HCT116 (cell line): ENCODE measurements at regions not wholly inside any gene's neighbourhood (a gene's known extent, or its start where the extent isn't known, plus 50 kb on each side); places are given as distances from the start of the nearest gene placed in this dataset.

Source experiments
- ATAC-seq: fragments of 200-7000 bp; cut with Tn5 transposase; 2 replicates; pipeline ENCODE4 v1.9.1; 2020; ENCODE audit warnings: mild to moderate bottlenecking, moderate library complexity
- BruUV-seq: library from RNA; stranded (reverse); fragments of 400-500 nt; replicated peaks from 2 replicates; lab custom pipeline; 2021; lab: Mats Ljungman, UMichigan
- CTCF ChIA-PET: fragments of 300-600 bp; sonication (Branson Sonifier 250); formaldehyde crosslinking; loops from one replicate; lab custom pipeline; 2021; ENCODE audit warnings: antibody characterized with exemption; lab: Charles Lee
- POLR2A ChIA-PET: fragments of 300-600, 350-600 bp; sonication (Branson Sonifier 250); formaldehyde crosslinking; loops from one replicate; lab custom pipeline; 2021; ENCODE audit warnings: antibody characterized with exemption; lab: Charles Lee
- RAD21 ChIA-PET, 2 experiments: fragments of 300-600 bp; sonication (Branson Sonifier 250); formaldehyde crosslinking; loops; one replicate each; lab custom pipeline; 2023; ENCODE audit warnings: low total read pairs in 2 of 2; ENCODE audit not compliant: uncharacterized antibody in 2 of 2, unreplicated experiment in 2 of 2, low non-redundant PET in 1 of 2; lab: Charles Lee
- DNase-seq: peaks from one replicate; pipeline ENCODE4 v3.0.0-alpha.2; 2010; ENCODE audit warnings: low read depth, low spot score
- H2AFZ ChIP-seq: fragments of 200-600 bp; shearing (Covaris generic), sonication (generic); 2 replicates; pipeline ENCODE4 v1.6.1; 2017; ENCODE audit warnings: low read depth, mixed run types, mixed read lengths, antibody characterized with exemption, low read length; ENCODE audit not compliant: poor library complexity, severe bottlenecking
- H3K27ac ChIP-seq: 2 replicates; pipeline ENCODE4 v1.5.1; 2012; ENCODE audit warnings: low read depth, low read length
- H3K27me3 ChIP-seq: fragments of 200-600 bp; sonication (generic); 2 replicates; pipeline ENCODE4 v1.6.1; 2016; ENCODE audit warnings: mixed run types, low read length, mixed read lengths; ENCODE audit not compliant: insufficient read depth
- H3K36me3 ChIP-seq, 2 experiments: fragments of 200-500 bp in 1 of 2; fragments of 200-600 bp in 1 of 2; sonication (Bioruptor generic) in 1 of 2; sonication (generic) in 1 of 2; 2 replicates each; pipeline versions ENCODE4 v1.5.1 to v1.6.1; 2014 to 2016; ENCODE audit warnings: low read length in 2 of 2, inconsistent platforms in 1 of 2, mixed read lengths in 1 of 2, mixed run types in 1 of 2; ENCODE audit not compliant: insufficient read depth in 2 of 2, control insufficient read depth in 1 of 2
- H3K4me1 ChIP-seq, 2 experiments: fragments of 200-600 bp in 1 of 2; sonication (generic) in 1 of 2; 2 replicates each; pipeline versions ENCODE4 v1.5.1 to v1.6.1; 2012 to 2017; ENCODE audit warnings: low read length in 2 of 2, inconsistent platforms in 1 of 2, mild to moderate bottlenecking in 1 of 2, mixed read lengths in 1 of 2, mixed run types in 1 of 2, moderate library complexity in 1 of 2; ENCODE audit not compliant: insufficient read depth in 2 of 2, control insufficient read depth in 1 of 2
- H3K4me2 ChIP-seq: fragments of 200-600 bp; sonication (generic); 2 replicates; pipeline ENCODE4 v1.6.1; 2017; ENCODE audit warnings: mixed run types, low read length, mixed read lengths
- H3K4me3 ChIP-seq, 2 experiments: fragments of 200-600 bp in 1 of 2; sonication (generic) in 1 of 2; replicated peaks in 1 of 2; 2 replicates each; pipeline ENCODE4 v1.5.1; 2011 to 2016; ENCODE audit warnings: low read length in 2 of 2, control low read depth in 1 of 2, low read depth in 1 of 2, mild to moderate bottlenecking in 1 of 2, mixed read lengths in 1 of 2, mixed run types in 1 of 2
- H3K79me2 ChIP-seq: fragments of 200-600 bp; sonication (generic); 2 replicates; pipeline ENCODE4 v1.6.1; 2017; ENCODE audit warnings: mild to moderate bottlenecking, mixed run types, low read length, moderate library complexity, mixed read lengths; ENCODE audit not compliant: insufficient read depth
- H3K9ac ChIP-seq: fragments of 200-600 bp; sonication (generic); 2 replicates; pipeline ENCODE4 v1.6.1; 2016; ENCODE audit warnings: low read length, mixed read lengths
- H3K9me2 ChIP-seq: fragments of 200-600 bp; sonication (generic), shearing (Covaris generic); 2 replicates; pipeline ENCODE4 v1.6.1; 2017; ENCODE audit warnings: mixed run types, mild to moderate bottlenecking, moderate library complexity; ENCODE audit not compliant: insufficient read depth
- H3K9me3 ChIP-seq, 2 experiments: fragments of 200-500 bp in 1 of 2; fragments of 200-600 bp in 1 of 2; sonication (Bioruptor generic) in 1 of 2; sonication (generic) in 1 of 2; 2 replicates each; pipeline ENCODE4 v1.6.1; 2014 to 2017; ENCODE audit warnings: low read length in 2 of 2, mixed read lengths in 2 of 2, inconsistent platforms in 1 of 2, low read depth in 1 of 2, mild to moderate bottlenecking in 1 of 2, mixed run types in 1 of 2, moderate library complexity in 1 of 2; ENCODE audit not compliant: control insufficient read depth in 1 of 2, insufficient read depth in 1 of 2
- H4K20me1 ChIP-seq: fragments of 200-600 bp; sonication (generic), shearing (Covaris generic); 2 replicates; pipeline ENCODE4 v1.6.1; 2017; ENCODE audit warnings: mixed run types, mild to moderate bottlenecking, moderate library complexity; ENCODE audit not compliant: insufficient read depth
- CBX3 ChIP-seq: IDR thresholded peaks from 2 replicates; pipeline ENCODE4 v1.6.1; 2012; ENCODE audit warnings: low read depth
- EZH2 ChIP-seq: fragments of 200-600 bp; sonication (generic); IDR thresholded peaks from 2 replicates; pipeline ENCODE4 v1.6.1; 2017; ENCODE audit warnings: antibody characterized with exemption, mixed run types
- EZH2phosphoT487 ChIP-seq: fragments of 200-600 bp; IDR thresholded peaks from 2 replicates; pipeline ENCODE4 v1.6.1; 2018; ENCODE audit warnings: antibody characterized with exemption, borderline replicate concordance
- JUND ChIP-seq: IDR thresholded peaks from 2 replicates; pipeline ENCODE4 v1.6.1; 2012
- MAX ChIP-seq: IDR thresholded peaks from 2 replicates; pipeline ENCODE4 v1.6.1; 2012
- POLR2A ChIP-seq: IDR thresholded peaks from 2 replicates; pipeline ENCODE4 v1.7.0; 2011; ENCODE audit warnings: borderline replicate concordance; ENCODE audit not compliant: insufficient read depth, insufficient read length; ENCODE audit errors: extremely low read depth
- POLR2AphosphoS5 ChIP-seq: IDR thresholded peaks from 2 replicates; pipeline ENCODE4 v1.6.1; 2011; ENCODE audit warnings: mild to moderate bottlenecking, low read depth, low read length, moderate library complexity
- REST ChIP-seq: IDR thresholded peaks from 2 replicates; pipeline ENCODE4 v1.6.1; 2012; ENCODE audit warnings: low read depth
- SIN3A ChIP-seq: IDR thresholded peaks from 2 replicates; pipeline ENCODE4 v1.6.1; 2012; ENCODE audit warnings: low read depth
- SP1 ChIP-seq: IDR thresholded peaks from 2 replicates; pipeline ENCODE4 v1.6.1; 2012; ENCODE audit warnings: low read depth
- TCF7L2 ChIP-seq: IDR thresholded peaks from 2 replicates; pipeline ENCODE4 v1.7.0; 2011; ENCODE audit warnings: borderline replicate concordance, inconsistent platforms; ENCODE audit not compliant: insufficient read depth, insufficient read length; ENCODE audit errors: extremely low read depth
- intact Hi-C: fragments of 100-400 bp; cut with micrococcal nuclease; formaldehyde crosslinking; loops from 2 replicates; pipeline ENCODE4 v1.10.0; 2022
- TF ChIP-seq, protein P1 (sequence below): IDR thresholded peaks from 2 replicates; pipeline ENCODE4 v1.6.1; 2011; ENCODE audit warnings: mild to moderate bottlenecking, low read length, moderate library complexity; ENCODE audit not compliant: insufficient replicate concordance; ENCODE audit errors: extremely low read depth

- ATAC-seq (no peak), DNase-seq (no peak)
- Histone ChIP-seq H4K20me1 (no peaks in the 10 kb centered on the region), H3K9me3 (peaks cover 8 to 11% of the 10 kb centered on the region in 2 experiments; a peak in 2 of 4 replicates), H3K27me3 (no peaks in the 10 kb centered on the region), H3K9me2 (no peaks in the 10 kb centered on the region), H3K79me2 (no peaks in the 10 kb centered on the region), H2AFZ (no peak overlapping the region), H3K4me2 (no peak overlapping the region), H3K4me1 (no peaks in the 10 kb centered on the region), H3K9ac (no peak overlapping the region), H3K36me3 (no peaks in the 10 kb centered on the region), H3K27ac (no peak overlapping the region), H3K4me3 (no peak overlapping the region)
- CTCF ChIA-PET: no interaction called here
- intact Hi-C loops: no loop called here
- TF ChIP-seq SIN3A: no peak
- no peak for TF ChIP-seq CBX3
- TF ChIP-seq, protein P1, sequence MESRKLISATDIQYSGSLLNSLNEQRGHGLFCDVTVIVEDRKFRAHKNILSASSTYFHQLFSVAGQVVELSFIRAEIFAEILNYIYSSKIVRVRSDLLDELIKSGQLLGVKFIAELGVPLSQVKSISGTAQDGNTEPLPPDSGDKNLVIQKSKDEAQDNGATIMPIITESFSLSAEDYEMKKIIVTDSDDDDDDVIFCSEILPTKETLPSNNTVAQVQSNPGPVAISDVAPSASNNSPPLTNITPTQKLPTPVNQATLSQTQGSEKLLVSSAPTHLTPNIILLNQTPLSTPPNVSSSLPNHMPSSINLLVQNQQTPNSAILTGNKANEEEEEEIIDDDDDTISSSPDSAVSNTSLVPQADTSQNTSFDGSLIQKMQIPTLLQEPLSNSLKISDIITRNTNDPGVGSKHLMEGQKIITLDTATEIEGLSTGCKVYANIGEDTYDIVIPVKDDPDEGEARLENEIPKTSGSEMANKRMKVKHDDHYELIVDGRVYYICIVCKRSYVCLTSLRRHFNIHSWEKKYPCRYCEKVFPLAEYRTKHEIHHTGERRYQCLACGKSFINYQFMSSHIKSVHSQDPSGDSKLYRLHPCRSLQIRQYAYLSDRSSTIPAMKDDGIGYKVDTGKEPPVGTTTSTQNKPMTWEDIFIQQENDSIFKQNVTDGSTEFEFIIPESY: no peak
- TF ChIP-seq POLR2AphosphoS5: no peak
- TF ChIP-seq EZH2: no peak
- TF ChIP-seq SP1: no peak
- no peak for TF ChIP-seq REST
- no peak for TF ChIP-seq POLR2A
- TF ChIP-seq EZH2phosphoT487: no peak
- TF ChIP-seq JUND: no peak
- TF ChIP-seq MAX: no peak
- TF ChIP-seq TCF7L2: no peak
- POLR2A ChIA-PET: no interaction called here
- BruUV-seq: no TSS peak
- RAD21 ChIA-PET: no interaction called here
These were observed 1120.5 kb downstream of the ADGRL3 start for GRCh38 chr4:62320612-62321011.
